Osteoblast (primary cell): ENCODE measurements at regions not wholly inside any gene's neighbourhood (a gene's known extent, or its start where the extent isn't known, plus 50 kb on each side); places are given as distances from the start of the nearest gene placed in this dataset.

Source experiments
- DNase-seq: peaks from one replicate; pipeline ENCODE4 v3.0.0; 2011; ENCODE audit warnings: low spot score, mixed read lengths; ENCODE audit not compliant: insufficient read length; ENCODE audit errors: missing footprints
- H2AFZ ChIP-seq: 2 replicates; pipeline ENCODE4 v1.6.0; 2011; ENCODE audit warnings: mild to moderate bottlenecking, low read length
- H3K27ac ChIP-seq: 2 replicates; pipeline ENCODE4 v1.5.1; 2011; ENCODE audit warnings: mild to moderate bottlenecking, low read depth, low read length, moderate library complexity
- H3K27me3 ChIP-seq: 2 replicates; pipeline ENCODE4 v1.6.0; 2012; ENCODE audit warnings: mild to moderate bottlenecking, control low read depth, inconsistent platforms, low read length, moderate library complexity; ENCODE audit not compliant: insufficient read depth
- H3K36me3 ChIP-seq: 2 replicates; pipeline ENCODE4 v1.5.1; 2011; ENCODE audit warnings: mild to moderate bottlenecking, low read length, control low read depth, moderate library complexity; ENCODE audit not compliant: insufficient read depth
- H3K4me1 ChIP-seq: 2 replicates; pipeline ENCODE4 v1.5.1; 2011; ENCODE audit warnings: mild to moderate bottlenecking, low read length, control low read depth, moderate library complexity; ENCODE audit not compliant: insufficient read depth
- H3K4me2 ChIP-seq: 2 replicates; pipeline ENCODE4 v1.6.0; 2011; ENCODE audit warnings: mild to moderate bottlenecking, low read length; ENCODE audit not compliant: insufficient read depth
- H3K4me3 ChIP-seq: fragments of 200-600 bp; sonication (generic); 3 replicates; pipeline ENCODE4 v1.5.1; 2012; ENCODE audit warnings: mild to moderate bottlenecking, low read length, inconsistent platforms; ENCODE audit not compliant: insufficient read depth
- H3K79me2 ChIP-seq: 2 replicates; pipeline ENCODE4 v1.6.0; 2012; ENCODE audit warnings: mild to moderate bottlenecking, low read length, control low read depth, inconsistent platforms; ENCODE audit not compliant: insufficient read depth
- H3K9me3 ChIP-seq: 2 replicates; pipeline ENCODE4 v1.5.1; 2011; ENCODE audit warnings: low read depth, low read length, control low read depth
- H4K20me1 ChIP-seq: 2 replicates; pipeline ENCODE4 v1.6.0; 2012; ENCODE audit warnings: mild to moderate bottlenecking, low read length, control low read depth; ENCODE audit not compliant: insufficient read depth
- CTCF ChIP-seq: IDR thresholded peaks from 2 replicates; pipeline ENCODE4 v1.5.1; 2011; ENCODE audit warnings: mild to moderate bottlenecking, low read depth, low read length, moderate library complexity; ENCODE audit errors: extremely low read depth

GRCh38 chr5:66529182-66529581 lies 67.0 kb upstream of the MAST4 start:
- Histone ChIP-seq H3K27ac (no peak overlapping the region), H2AFZ (no peak overlapping the region), H3K4me1 (no peaks in the 10 kb centered on the region), H3K36me3 (no peaks in the 10 kb centered on the region), H3K9me3 (no peaks in the 10 kb centered on the region), H3K4me3 (no peak overlapping the region), H3K79me2 (no peaks in the 10 kb centered on the region), H4K20me1 (no peaks in the 10 kb centered on the region), H3K4me2 (no peak overlapping the region), H3K27me3 (peaks cover 6% of the 10 kb centered on the region)
- DNase-seq: no peak
- TF ChIP-seq CTCF: no peak

GRCh38 chr5:66529704-66530103 lies 66.5 kb upstream of the MAST4 start:
- peaks cover 6% of the 10 kb centered on the region for H3K27me3 ChIP-seq
- no peaks in the 10 kb centered on the region for H3K79me2 ChIP-seq
- no peak overlapping the region for H2AFZ ChIP-seq
- no peak overlapping the region for H3K4me2 ChIP-seq
- no peak overlapping the region for H3K27ac ChIP-seq
- no peaks in the 10 kb centered on the region for H3K9me3 ChIP-seq
- no peaks in the 10 kb centered on the region for H4K20me1 ChIP-seq
- no peaks in the 10 kb centered on the region for H3K4me1 ChIP-seq
- TF ChIP-seq CTCF: no peak
- no peak overlapping the region for H3K4me3 ChIP-seq
- DNase-seq: no peak
- H3K36me3 ChIP-seq: no peaks in the 10 kb centered on the region

- no peak for DNase-seq
- no peak for TF ChIP-seq CTCF
- H3K79me2 ChIP-seq: no peaks in the 10 kb centered on the region
- no peaks in the 10 kb centered on the region for H3K4me1 ChIP-seq
- no peak overlapping the region for H3K4me3 ChIP-seq
- H3K27ac ChIP-seq: no peak overlapping the region
- H4K20me1 ChIP-seq: no peaks in the 10 kb centered on the region
- H3K36me3 ChIP-seq: no peaks in the 10 kb centered on the region
- H3K27me3 ChIP-seq: no peaks in the 10 kb centered on the region
- H3K9me3 ChIP-seq: no peaks in the 10 kb centered on the region
- no peak overlapping the region for H3K4me2 ChIP-seq
- H2AFZ ChIP-seq: no peak overlapping the region
These were observed 58.1 kb upstream of the MAST4 start for GRCh38 chr5:66538126-66538525.

GRCh38 chr5:66538531-66538930 lies 57.7 kb upstream of the MAST4 start:
- Histone ChIP-seq H3K36me3 (no peaks in the 10 kb centered on the region), H3K4me1 (no peaks in the 10 kb centered on the region)
- no peak for DNase-seq

More at GRCh38 chr5:66538531-66538930, 57.7 kb upstream of the MAST4 start:
- H3K27ac ChIP-seq: no peak overlapping the region
- no peaks in the 10 kb centered on the region for H3K79me2 ChIP-seq
- H3K9me3 ChIP-seq: no peaks in the 10 kb centered on the region
- H3K4me3 ChIP-seq: no peak overlapping the region
- no peak overlapping the region for H3K4me2 ChIP-seq
- H2AFZ ChIP-seq: no peak overlapping the region
- H3K27me3 ChIP-seq: no peaks in the 10 kb centered on the region
- no peak for TF ChIP-seq CTCF
- H4K20me1 ChIP-seq: no peaks in the 10 kb centered on the region
